GM21447 (cell line): ENCODE measurements at regions not wholly inside any gene's neighbourhood (a gene's known extent, or its start where the extent isn't known, plus 50 kb on each side); places are given as distances from the start of the nearest gene placed in this dataset.

ENCODE experiments used
- ATAC-seq: cut with Tn5 transposase; IDR thresholded peaks from one replicate; pipeline ENCODE4 v1.9.1; 2021; ENCODE audit not compliant: unreplicated experiment

DNA sequence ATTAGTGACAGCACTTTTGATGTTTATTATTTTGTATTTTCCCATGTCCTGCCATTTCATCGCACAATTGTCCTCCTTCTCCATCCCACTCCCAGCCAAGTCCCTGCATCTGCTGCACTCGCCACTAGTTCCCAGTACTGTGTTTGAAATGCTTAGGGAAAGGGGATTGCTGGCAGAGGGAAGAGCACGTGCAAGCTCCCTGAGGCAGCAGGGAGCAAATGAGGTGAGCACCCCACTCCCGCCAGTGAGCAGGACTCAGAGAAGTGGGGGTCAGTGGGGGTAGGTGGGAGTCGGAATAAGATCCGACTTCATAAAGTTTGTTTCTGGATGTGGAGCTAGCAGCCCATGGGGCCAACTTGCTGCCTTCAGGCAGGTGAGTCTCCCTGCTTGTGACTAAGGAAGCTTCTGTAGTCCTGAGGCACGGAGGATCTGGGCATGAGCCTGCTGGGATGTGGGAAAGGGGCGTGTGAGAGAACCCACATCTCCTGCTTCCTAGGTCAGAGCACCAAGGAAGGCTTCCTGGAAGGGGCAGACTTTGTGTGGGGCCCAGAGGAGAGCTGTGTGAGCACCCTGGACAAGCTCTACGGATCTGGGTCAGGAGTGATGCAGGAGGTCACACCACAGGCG is 99.7 kb upstream of the TLE3 start:
- no peak for ATAC-seq

DNA sequence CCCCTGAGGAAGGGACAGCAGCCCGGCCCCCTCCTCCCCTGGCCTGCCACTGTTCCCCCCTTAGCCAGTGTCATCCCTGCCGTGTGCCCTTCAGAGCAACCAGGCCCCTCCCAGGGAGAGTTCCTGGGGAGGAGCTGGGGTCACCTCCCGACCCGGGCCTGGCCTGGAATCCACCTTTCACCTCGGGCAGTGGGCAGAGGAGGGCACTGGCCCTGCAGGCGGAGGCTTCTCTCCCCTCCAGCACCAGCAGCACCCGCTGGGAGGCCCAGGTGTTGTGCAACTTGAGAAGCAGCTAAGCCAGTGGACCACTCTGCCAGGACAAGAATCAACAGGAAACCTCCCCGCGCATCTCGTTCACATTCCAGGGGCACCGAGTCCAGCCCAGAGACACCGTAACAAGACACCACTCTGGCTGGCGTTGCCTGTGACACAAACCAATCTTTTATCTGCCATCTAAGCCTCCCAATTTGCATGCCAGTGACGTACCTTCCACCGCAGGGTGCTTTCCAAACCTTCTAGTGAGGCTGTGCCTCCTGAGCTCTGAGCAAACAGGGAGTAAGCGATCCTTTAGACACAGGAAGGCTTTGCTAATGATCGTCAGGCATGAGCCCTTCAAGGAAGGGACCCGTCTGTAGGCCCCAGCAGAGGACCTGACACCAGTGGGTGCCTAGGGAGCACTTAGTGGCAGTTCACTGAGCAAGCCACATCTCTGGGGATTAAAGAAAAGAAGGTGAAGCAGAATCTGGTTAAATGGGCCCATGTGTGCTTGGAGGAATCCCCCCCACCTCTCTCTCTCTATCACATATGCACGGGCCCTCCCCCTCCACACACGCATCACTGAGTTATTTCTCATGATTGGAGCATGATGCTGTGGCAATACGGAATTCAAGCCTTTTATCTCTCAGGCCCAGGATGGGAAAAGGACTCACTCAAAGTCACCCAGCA is 98.9 kb upstream of the TLE3 start:
- ATAC-seq: peak; percentile 83

- no peak for ATAC-seq
Observed at GRCh38 chr15:70195587-70196305, 98.0 kb upstream of the TLE3 start.

GRCh38 chr15:70195171-70195570 is 97.5 kb upstream of the TLE3 start:
- ATAC-seq: no peak

- ATAC-seq: no peak
Observed at GRCh38 chr15:70194266-70194665, 96.5 kb upstream of the TLE3 start.

- ATAC-seq: no peak
Observed at GRCh38 chr15:70193734-70194133, 96.0 kb upstream of the TLE3 start.

- no peak for ATAC-seq
Observed at GRCh38 chr15:70192490-70192889, 94.8 kb upstream of the TLE3 start.

GRCh38 chr15:70192041-70192440 is 94.3 kb upstream of the TLE3 start:
- ATAC-seq: no peak

GRCh38 chr15:70190965-70191364 is 93.2 kb upstream of the TLE3 start:
- no peak for ATAC-seq

GRCh38 chr15:70189826-70190695 is 92.3 kb upstream of the TLE3 start:
- no peak for ATAC-seq

DNA sequence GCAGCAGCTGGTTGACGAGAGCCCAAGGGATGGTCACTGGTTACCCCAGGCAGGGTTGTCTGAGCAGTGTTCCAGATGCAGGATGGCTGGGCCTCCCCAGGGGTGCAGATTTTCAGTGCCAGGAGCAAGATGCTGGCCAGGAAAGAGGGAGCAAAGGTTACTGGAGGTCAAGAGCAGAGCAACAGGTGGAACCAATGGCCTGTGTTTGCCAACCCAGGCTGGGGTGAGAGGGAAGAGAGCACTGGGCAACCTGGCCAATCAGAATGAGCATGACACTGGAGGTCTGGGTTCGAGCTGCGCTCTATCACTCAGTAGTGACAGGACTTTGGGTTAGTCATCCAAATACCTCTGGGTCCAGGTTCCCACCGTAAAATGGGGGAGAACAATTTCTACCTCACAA is 90.6 kb upstream of the TLE3 start:
- ATAC-seq: no peak

DNA sequence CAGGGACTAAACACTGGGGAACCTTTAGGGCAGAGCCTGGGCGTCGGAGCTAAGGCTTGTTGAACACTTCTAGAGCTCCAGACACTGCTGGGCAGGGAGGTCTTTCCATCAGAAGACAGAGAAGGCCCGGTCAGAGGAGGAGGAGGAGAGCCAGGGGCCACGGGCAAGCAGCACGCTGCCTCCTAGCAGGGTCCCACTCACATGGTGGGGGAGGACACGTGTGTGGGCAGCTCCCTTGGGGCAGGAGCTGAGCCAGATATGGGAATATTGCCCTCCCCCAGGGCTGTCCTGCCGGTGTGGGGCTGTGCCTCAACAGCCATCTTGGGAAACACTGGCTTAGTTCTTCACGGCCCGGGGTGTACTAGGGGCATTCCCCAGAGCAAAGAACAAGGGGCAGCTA is 89.6 kb upstream of the TLE3 start:
- no peak for ATAC-seq

- no peak for ATAC-seq
Observed at GRCh38 chr15:70186152-70186551, 88.4 kb upstream of the TLE3 start.

DNA sequence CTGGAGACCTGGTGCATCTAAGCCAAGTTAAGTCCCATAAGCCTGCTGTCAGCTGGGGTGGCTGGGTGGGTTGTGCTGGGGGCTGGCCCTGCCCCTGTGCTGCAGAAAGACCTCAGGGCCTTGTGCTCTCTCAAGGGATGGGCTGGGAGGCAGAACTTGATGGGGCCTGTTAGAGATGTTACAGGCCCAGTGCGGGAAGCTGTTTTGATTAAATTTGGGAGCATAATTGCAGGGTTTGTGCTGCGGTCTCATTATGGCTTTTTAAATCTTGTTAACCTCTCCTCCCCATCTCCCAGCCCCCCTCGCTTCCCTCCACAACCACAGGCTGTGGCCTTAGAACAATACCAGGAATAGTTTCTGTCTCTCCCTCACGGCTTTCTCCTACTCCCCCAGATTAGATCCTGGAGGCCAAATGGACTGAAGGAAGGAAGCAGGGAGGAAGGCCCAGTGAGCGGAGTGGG is 87.6 kb upstream of the TLE3 start:
- no peak for ATAC-seq

DNA sequence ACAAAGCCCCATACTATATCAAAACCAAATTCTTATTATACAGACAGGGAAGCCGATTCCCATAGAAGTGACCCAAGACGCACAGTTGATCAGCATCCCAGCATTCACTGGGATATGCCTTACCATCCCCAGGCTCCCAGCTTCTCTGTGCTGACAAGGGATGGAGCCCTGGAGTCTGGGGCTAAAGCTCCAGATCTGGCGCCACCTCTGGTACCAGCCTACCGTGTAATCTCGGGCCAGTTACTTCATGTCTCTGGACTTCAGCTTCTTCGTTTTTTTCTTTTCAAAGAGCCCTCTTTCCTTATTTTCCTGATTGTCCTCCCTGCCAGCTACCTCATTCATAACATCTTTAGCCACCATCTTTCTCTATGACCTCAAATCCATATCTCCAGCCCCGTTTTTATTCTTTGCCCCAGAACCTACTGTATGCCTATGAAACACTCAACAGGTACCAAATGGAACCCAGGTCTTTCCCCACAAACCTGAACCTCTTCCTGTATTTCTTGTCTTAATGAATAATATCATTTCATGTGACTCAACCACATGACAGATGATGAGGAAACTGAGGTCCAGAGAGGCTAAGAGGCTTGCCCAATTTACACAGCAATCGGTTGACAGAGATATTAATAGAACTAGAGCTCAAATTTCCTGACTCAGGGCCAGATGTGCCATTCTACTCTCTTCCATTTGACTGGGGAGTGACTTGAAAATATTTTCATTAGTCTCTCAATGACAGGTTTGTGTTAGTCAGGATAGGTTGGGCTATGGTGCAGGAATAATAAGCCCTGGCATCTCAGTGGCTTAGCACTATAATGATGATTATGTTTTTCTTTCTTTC is 85.4 kb upstream of the TLE3 start:
- ATAC-seq: no peak

- ATAC-seq: no peak
Observed at GRCh38 chr15:70181626-70182255, 84.0 kb upstream of the TLE3 start.

DNA sequence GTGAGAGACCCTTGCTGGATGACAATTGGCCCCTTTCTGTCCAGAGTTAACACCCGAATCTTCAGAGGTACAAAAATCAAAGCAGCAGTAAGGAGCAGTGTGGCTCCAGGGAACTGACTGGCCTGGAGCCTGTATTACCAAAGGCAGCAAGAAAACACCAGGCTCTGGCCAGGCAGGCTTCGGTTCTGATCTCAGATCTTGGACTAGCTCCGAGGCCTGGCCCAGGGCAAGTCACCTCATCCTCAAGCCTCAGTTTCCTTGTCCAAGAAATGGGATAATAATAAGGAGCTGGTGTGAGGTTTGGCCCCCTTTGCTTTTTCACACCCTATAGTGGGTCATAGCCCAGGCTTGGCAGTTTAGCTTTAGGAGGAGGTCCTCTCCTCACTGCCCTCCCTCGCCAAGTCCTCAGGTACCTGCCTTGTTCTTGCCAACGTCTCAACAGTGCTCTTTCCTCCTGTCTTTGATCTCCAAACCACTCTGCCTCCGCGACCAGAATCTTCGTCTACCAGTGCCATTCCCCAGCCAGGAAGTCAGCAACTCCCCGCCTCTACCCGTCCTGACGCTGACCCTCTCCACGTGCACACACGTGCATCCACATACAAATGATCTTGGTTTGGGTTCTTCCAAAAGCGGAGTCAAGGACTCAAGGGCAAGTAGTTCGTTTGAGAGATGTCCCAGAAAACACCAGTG is 82.6 kb upstream of the TLE3 start:
- no peak for ATAC-seq

- ATAC-seq: no peak
Observed at GRCh38 chr15:70179309-70179892, 81.7 kb upstream of the TLE3 start.
